PC-9 (cell line): ENCODE measurements at regions not wholly inside any gene's neighbourhood (a gene's known extent, or its start where the extent isn't known, plus 50 kb on each side); places are given as distances from the start of the nearest gene placed in this dataset.
"Not testable (repeated sequence)": the region's sequence is repeated elsewhere in the genome, so short reads cannot be mapped to it uniquely, and the experiment has no call there.

Source experiments
- BruUV-seq: library from RNA; stranded (reverse); fragments of 400-500 nt; replicated peaks from 2 replicates; lab custom pipeline; 2021; lab: Mats Ljungman, UMichigan
- CTCF ChIA-PET: fragments of 300-600 bp; sonication (Branson Sonifier 250); formaldehyde crosslinking; loops from one replicate; lab custom pipeline; 2022; ENCODE audit warnings: antibody characterized with exemption; lab: Charles Lee
- POLR2A ChIA-PET: fragments of 300-600 bp; sonication (Branson Sonifier 250); formaldehyde crosslinking; loops from one replicate; lab custom pipeline; 2022; ENCODE audit warnings: antibody characterized with exemption; ENCODE audit not compliant: unreplicated experiment; lab: Charles Lee
- DNase-seq, 2 experiments: peaks; one replicate each; pipeline versions ENCODE4 v3.0.0 to v3.0.0-alpha.2; 2015 to 2022; ENCODE audit warnings: mixed read lengths in 1 of 2
- H2AFZ ChIP-seq: fragments of 200-600 bp; sonication (generic); 2 replicates; pipeline ENCODE4 v1.8.1; 2017; ENCODE audit warnings: antibody characterized with exemption
- H3F3A ChIP-seq: fragments of 200-600 bp; sonication (generic); 2 replicates; pipeline ENCODE4 v1.8.1; 2017; ENCODE audit warnings: antibody characterized with exemption, mild to moderate bottlenecking, low read depth; ENCODE audit not compliant: insufficient read depth
- H3K27ac ChIP-seq: fragments of 200-600 bp; sonication (generic); 2 replicates; pipeline ENCODE4 v1.6.1; 2016; ENCODE audit warnings: mixed run types
- H3K27me3 ChIP-seq: fragments of 200-600 bp; sonication (generic); 2 replicates; pipeline ENCODE4 v1.6.1; 2016; ENCODE audit warnings: low read depth, mixed run types; ENCODE audit not compliant: insufficient read depth
- H3K36me3 ChIP-seq: fragments of 200-600 bp; sonication (generic); 2 replicates; pipeline ENCODE4 v1.6.1; 2016; ENCODE audit warnings: low read depth, mixed run types
- H3K4me1 ChIP-seq: fragments of 200-600 bp; sonication (generic); replicated peaks from 2 replicates; pipeline ENCODE4 v1.6.1; 2016; ENCODE audit warnings: mixed run types; ENCODE audit not compliant: insufficient read depth
- H3K4me2 ChIP-seq: fragments of 200-600 bp; sonication (generic); 2 replicates; pipeline ENCODE4 v1.6.1; 2017; ENCODE audit warnings: mixed run types
- H3K4me3 ChIP-seq: fragments of 200-600 bp; sonication (generic); 2 replicates; pipeline ENCODE4 v1.6.1; 2016; ENCODE audit warnings: mixed run types
- H3K79me2 ChIP-seq: fragments of 200-600 bp; sonication (generic); 2 replicates; pipeline ENCODE4 v1.6.1; 2017; ENCODE audit warnings: low read depth, mixed run types
- H3K9me2 ChIP-seq: fragments of 200-600 bp; sonication (generic); 2 replicates; pipeline ENCODE4 v1.8.1; 2017; ENCODE audit warnings: mild to moderate bottlenecking; ENCODE audit not compliant: insufficient read depth
- H3K9me3 ChIP-seq: fragments of 200-600 bp; sonication (generic); 2 replicates; pipeline ENCODE4 v1.8.1; 2016; ENCODE audit warnings: low read depth; ENCODE audit not compliant: insufficient read depth
- H4K20me1 ChIP-seq: fragments of 200-600 bp; sonication (generic); 2 replicates; pipeline ENCODE4 v1.8.1; 2017; ENCODE audit not compliant: insufficient read depth
- EZH2 ChIP-seq: fragments of 200-600 bp; sonication (generic); IDR thresholded peaks from 2 replicates; pipeline ENCODE4 v1.8.0; 2017; ENCODE audit warnings: antibody characterized with exemption, low read depth
- intact Hi-C: fragments of 100-400 bp; cut with micrococcal nuclease; formaldehyde crosslinking; loops from one replicate; pipeline ENCODE4 v1.10.0; 2022; ENCODE audit not compliant: unreplicated experiment
- TF ChIP-seq, protein P1 (sequence below): fragments of 200-600 bp; sonication (generic); conservative IDR thresholded peaks from 2 replicates; pipeline ENCODE4 v1.6.1; 2017; ENCODE audit warnings: mixed run types, antibody characterized with exemption, mild to moderate bottlenecking, moderate library complexity

- no peaks in the 10 kb centered on the region for H3K9me3 ChIP-seq
- H3F3A ChIP-seq: no peaks in the 10 kb centered on the region
- ChIA-PET POLR2A (interaction anchor here (0.6 kb wide), 1 partner anchor 181 kb away, joined by 4 read pairs; no protein-coding TSS in a partner anchor), CTCF (no interaction called here)
- TF ChIP-seq, protein P1, sequence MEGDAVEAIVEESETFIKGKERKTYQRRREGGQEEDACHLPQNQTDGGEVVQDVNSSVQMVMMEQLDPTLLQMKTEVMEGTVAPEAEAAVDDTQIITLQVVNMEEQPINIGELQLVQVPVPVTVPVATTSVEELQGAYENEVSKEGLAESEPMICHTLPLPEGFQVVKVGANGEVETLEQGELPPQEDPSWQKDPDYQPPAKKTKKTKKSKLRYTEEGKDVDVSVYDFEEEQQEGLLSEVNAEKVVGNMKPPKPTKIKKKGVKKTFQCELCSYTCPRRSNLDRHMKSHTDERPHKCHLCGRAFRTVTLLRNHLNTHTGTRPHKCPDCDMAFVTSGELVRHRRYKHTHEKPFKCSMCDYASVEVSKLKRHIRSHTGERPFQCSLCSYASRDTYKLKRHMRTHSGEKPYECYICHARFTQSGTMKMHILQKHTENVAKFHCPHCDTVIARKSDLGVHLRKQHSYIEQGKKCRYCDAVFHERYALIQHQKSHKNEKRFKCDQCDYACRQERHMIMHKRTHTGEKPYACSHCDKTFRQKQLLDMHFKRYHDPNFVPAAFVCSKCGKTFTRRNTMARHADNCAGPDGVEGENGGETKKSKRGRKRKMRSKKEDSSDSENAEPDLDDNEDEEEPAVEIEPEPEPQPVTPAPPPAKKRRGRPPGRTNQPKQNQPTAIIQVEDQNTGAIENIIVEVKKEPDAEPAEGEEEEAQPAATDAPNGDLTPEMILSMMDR: no peak
- TF ChIP-seq EZH2: no peak
- H3K27ac ChIP-seq: no peak overlapping the region
- no peak overlapping the region for H3K4me2 ChIP-seq
- no peaks in the 10 kb centered on the region for H3K4me1 ChIP-seq
- intact Hi-C loops: no loop called here
- BruUV-seq: no TSS peak
- no peaks in the 10 kb centered on the region; the same call in 1 of the 2 replicates for H4K20me1 ChIP-seq
- peaks cover 7% of the 10 kb centered on the region; the same call in 1 of the 2 replicates for H3K27me3 ChIP-seq
- H3K4me3 ChIP-seq: no peak overlapping the region
- no peak overlapping the region for H2AFZ ChIP-seq
- H3K36me3 ChIP-seq: no peaks in the 10 kb centered on the region
- DNase-seq: no peak
- no peaks in the 10 kb centered on the region for H3K9me2 ChIP-seq
- H3K79me2 ChIP-seq: no peaks in the 10 kb centered on the region
Measured at GRCh38 chr5:175336781-175337180, 107.2 kb downstream of the DRD1 start.

DNA sequence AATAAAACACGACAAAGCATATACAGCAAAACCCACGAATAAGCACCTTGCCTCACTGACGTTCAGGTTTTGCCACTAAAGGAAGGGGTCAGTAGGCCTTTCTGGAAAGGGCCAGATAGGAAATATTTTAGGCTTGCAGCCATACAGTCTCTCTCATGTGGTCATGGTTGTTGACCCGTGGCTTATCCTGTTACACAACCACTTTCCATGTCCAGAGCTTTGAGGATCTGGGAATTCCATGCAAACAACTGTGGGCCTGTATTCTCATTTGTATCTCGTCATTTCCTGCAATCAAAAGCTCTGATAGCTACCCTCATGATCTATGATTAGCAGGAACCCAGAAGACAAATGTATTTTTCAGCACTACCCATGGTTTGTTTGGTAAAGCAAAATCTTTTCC, 108.3 kb downstream of the DRD1 start:
- H3K4me3 ChIP-seq: no peak overlapping the region
- H3K4me1 ChIP-seq: no peaks in the 10 kb centered on the region
- H3K27me3 ChIP-seq: peaks cover 7% of the 10 kb centered on the region; the same call in 1 of the 2 replicates
- no peak overlapping the region for H3K4me2 ChIP-seq
- no peak overlapping the region for H2AFZ ChIP-seq
- H3K9me3 ChIP-seq: no peaks in the 10 kb centered on the region
- intact Hi-C loops: no loop called here
- ChIA-PET POLR2A (interaction anchor here (0.7 kb wide), 1 partner anchor 1282 kb away, joined by 3 read pairs; no protein-coding TSS in a partner anchor), CTCF (no interaction called here)
- no peak for DNase-seq
- no TSS peak for BruUV-seq
- TF ChIP-seq, protein P1: no peak
- no peak for TF ChIP-seq EZH2
- H3K79me2 ChIP-seq: no peaks in the 10 kb centered on the region
- no peak overlapping the region for H3K27ac ChIP-seq
- no peaks in the 10 kb centered on the region for H3K9me2 ChIP-seq
- H3F3A ChIP-seq: no peaks in the 10 kb centered on the region
- H3K36me3 ChIP-seq: no peaks in the 10 kb centered on the region
- no peaks in the 10 kb centered on the region; the same call in 1 of the 2 replicates for H4K20me1 ChIP-seq

GRCh38 chr5:175331173-175332036, 112.6 kb downstream of the DRD1 start:
- BruUV-seq, H2AFZ ChIP-seq, DNase-seq, H3K4me1 ChIP-seq, intact Hi-C loops, H3K9me2 ChIP-seq, H3K27me3 ChIP-seq, H3K4me2 ChIP-seq, POLR2A ChIA-PET, CTCF ChIA-PET, H3K4me3 ChIP-seq, H3K79me2 ChIP-seq, H3K27ac ChIP-seq, H3F3A ChIP-seq, H3K36me3 ChIP-seq, H4K20me1 ChIP-seq, H3K9me3 ChIP-seq: not testable (repeated sequence)
